ENCODE measurements at regions not wholly inside any gene's neighbourhood (a gene's known extent, or its start where the extent isn't known, plus 50 kb on each side); places are given as distances from the start of the nearest gene placed in this dataset.
"Not testable (repeated sequence)": the region's sequence is repeated elsewhere in the genome, so short reads cannot be mapped to it uniquely, and the experiment has no call there.

- DNase-seq (ENCODE audit: low read depth in 2 of 2) = not testable (repeated sequence)
Measured at GRCh38 chr7:113600428-113600827, 318.4 kb downstream of the PPP1R3A start.

- not testable (repeated sequence) for DNase-seq (ENCODE audit: low read depth in 2 of 2)
Measured at GRCh38 chr7:113593455-113593854, 325.4 kb downstream of the PPP1R3A start.

GRCh38 chr7:113592924-113593323, 325.9 kb downstream of the PPP1R3A start:
- not testable (repeated sequence) for DNase-seq (ENCODE audit: low read depth in 2 of 2)

GRCh38 chr7:113582471-113582870, 336.3 kb downstream of the PPP1R3A start:
- DNase-seq (ENCODE audit: low read depth in 2 of 2) = no peak

- not testable (repeated sequence) for DNase-seq (ENCODE audit: low read depth in 2 of 2)
Measured at GRCh38 chr7:113563257-113563656, 355.6 kb downstream of the PPP1R3A start.

GRCh38 chr7:113562801-113563200, 356.0 kb downstream of the PPP1R3A start:
- no peak for DNase-seq (ENCODE audit: low read depth in 2 of 2)

- no peak for DNase-seq (ENCODE audit: low read depth in 2 of 2)
Measured at GRCh38 chr7:113562242-113562641, 356.6 kb downstream of the PPP1R3A start.

- DNase-seq (ENCODE audit: low read depth in 2 of 2) = no peak
Measured at GRCh38 chr7:113561446-113561845, 357.4 kb downstream of the PPP1R3A start.

GRCh38 chr7:113550966-113551365, 367.8 kb downstream of the PPP1R3A start:
- no peak for DNase-seq (ENCODE audit: low read depth in 2 of 2)

- no peak for DNase-seq (ENCODE audit: low read depth in 2 of 2)
Measured at GRCh38 chr7:113548561-113548960, 370.2 kb downstream of the PPP1R3A start.

GRCh38 chr7:113548137-113548536, 370.7 kb downstream of the PPP1R3A start:
- no peak for DNase-seq (ENCODE audit: low read depth in 2 of 2)

- DNase-seq (ENCODE audit: low read depth in 2 of 2) = no peak
Measured at GRCh38 chr7:113521468-113521867, 397.3 kb downstream of the PPP1R3A start.

- no peak for DNase-seq (ENCODE audit: low read depth in 2 of 2)
Measured at GRCh38 chr7:113519472-113519871, 399.3 kb downstream of the PPP1R3A start.

- DNase-seq (ENCODE audit: low read depth in 2 of 2) = no peak
Measured at GRCh38 chr7:113504691-113505090, 386.3 kb upstream of the SMIM30 start.

- DNase-seq (ENCODE audit: low read depth in 2 of 2) = no peak
Measured at GRCh38 chr7:113504142-113504541, 385.8 kb upstream of the SMIM30 start.

- DNase-seq (ENCODE audit: low read depth in 2 of 2) = not testable (repeated sequence)
Measured at GRCh38 chr7:113496586-113496985, 378.2 kb upstream of the SMIM30 start.

GRCh38 chr7:113494797-113495566, 376.6 kb upstream of the SMIM30 start:
- DNase-seq (ENCODE audit: low read depth in 2 of 2) = not testable (repeated sequence)

- no peak for DNase-seq (ENCODE audit: low read depth in 2 of 2)
Measured at GRCh38 chr7:113491305-113491704, 373.0 kb upstream of the SMIM30 start.

GRCh38 chr7:113487925-113488731, 369.8 kb upstream of the SMIM30 start:
- no peak for DNase-seq (ENCODE audit: low read depth in 2 of 2)

GRCh38 chr7:113486548-113486947, 368.2 kb upstream of the SMIM30 start:
- DNase-seq (ENCODE audit: low read depth in 2 of 2) = no peak

GRCh38 chr7:113483657-113484056, 365.3 kb upstream of the SMIM30 start:
- no peak for DNase-seq (ENCODE audit: low read depth in 2 of 2)

GRCh38 chr7:113480537-113480936, 362.2 kb upstream of the SMIM30 start:
- DNase-seq (ENCODE audit: low read depth in 2 of 2) = no peak

All from activated CD4-positive, alpha-beta T cell treated with anti-CD3 and anti-CD28 coated beads for 24 hours (primary cell).